BLaER1 (cell line): ENCODE measurements at regions not wholly inside any gene's neighbourhood (a gene's known extent, or its start where the extent isn't known, plus 50 kb on each side); places are given as distances from the start of the nearest gene placed in this dataset.
"Not testable (repeated sequence)": the region's sequence is repeated elsewhere in the genome, so short reads cannot be mapped to it uniquely, and the experiment has no call there.

Experiments
- H3K27ac ChIP-seq: shearing (Covaris generic); formaldehyde crosslinking; 2 replicates; pipeline ENCODE4 v1.8.1; 2022
- H3K27me3 ChIP-seq: shearing (Covaris generic); formaldehyde crosslinking; 2 replicates; pipeline ENCODE4 v1.8.1; 2022
- H3K36me3 ChIP-seq: shearing (Covaris generic); formaldehyde crosslinking; 2 replicates; pipeline ENCODE4 v1.8.1; 2022
- H3K4me1 ChIP-seq: shearing (Covaris generic); formaldehyde crosslinking; 2 replicates; pipeline ENCODE4 v1.8.1; 2022
- H3K4me2 ChIP-seq: shearing (Covaris generic); formaldehyde crosslinking; 2 replicates; pipeline ENCODE4 v1.8.1; 2022
- H3K4me3 ChIP-seq: shearing (Covaris generic); formaldehyde crosslinking; 2 replicates; pipeline ENCODE4 v1.8.1; 2022
- H3K9ac ChIP-seq: shearing (Covaris generic); formaldehyde crosslinking; 2 replicates; pipeline ENCODE4 v1.8.1; 2022
- H3K9me3 ChIP-seq: shearing (Covaris generic); formaldehyde crosslinking; 2 replicates; pipeline ENCODE4 v1.8.1; 2022
- H4K20me1 ChIP-seq: shearing (Covaris generic); formaldehyde crosslinking; 2 replicates; pipeline ENCODE4 v1.8.1; 2022
- Cebpa-rat ChIP-seq: shearing (Covaris generic); IDR thresholded peaks from 2 replicates; pipeline ENCODE4 v1.8.1; 2022

GRCh38 chr14:88104710-88105109, 99.8 kb downstream of the GPR65 start:
- no peak for TF ChIP-seq Cebpa-rat
- H4K20me1 ChIP-seq, result no peaks in the 10 kb centered on the region
- H3K36me3 ChIP-seq, result no peaks in the 10 kb centered on the region
- no peak overlapping the region for H3K4me3 ChIP-seq
- no peak overlapping the region for H3K27ac ChIP-seq
- no peaks in the 10 kb centered on the region for H3K27me3 ChIP-seq
- H3K4me1 ChIP-seq, result peaks cover 8% of the 10 kb centered on the region
- peaks cover 30% of the 10 kb centered on the region for H3K9me3 ChIP-seq
- no peak overlapping the region for H3K4me2 ChIP-seq
- no peak overlapping the region for H3K9ac ChIP-seq

- Histone ChIP-seq H3K4me3 (no peak overlapping the region), H3K27ac (no peak overlapping the region), H3K27me3 (no peaks in the 10 kb centered on the region), H4K20me1 (no peaks in the 10 kb centered on the region), H3K36me3 (no peaks in the 10 kb centered on the region), H3K9me3 (peaks cover 30% of the 10 kb centered on the region), H3K4me1 (peaks cover 9% of the 10 kb centered on the region), H3K4me2 (no peak overlapping the region), H3K9ac (no peak overlapping the region)
- TF ChIP-seq Cebpa-rat, result no peak
Measured at GRCh38 chr14:88106377-88106776, 101.4 kb downstream of the GPR65 start.

GRCh38 chr14:88127669-88128068, 122.7 kb downstream of the GPR65 start:
- not testable (repeated sequence) for H3K27me3 ChIP-seq, H3K4me2 ChIP-seq, H3K9ac ChIP-seq, H3K36me3 ChIP-seq, H3K9me3 ChIP-seq, H4K20me1 ChIP-seq, H3K27ac ChIP-seq, H3K4me3 ChIP-seq
- H3K4me1 ChIP-seq, result peaks cover 20% of the 10 kb centered on the region

GRCh38 chr14:88128816-88129215, 123.9 kb downstream of the GPR65 start:
- Histone ChIP-seq H3K4me2 (peak overlapping the region; percentile 63; the same call in 1 of the 2 replicates), H3K9ac (no peak overlapping the region)

GRCh38 chr14:88129306-88130056, 124.5 kb downstream of the GPR65 start:
- no peaks in the 10 kb centered on the region for H4K20me1 ChIP-seq
- H3K4me2 ChIP-seq, result peak overlapping the region; percentile 63
- H3K36me3 ChIP-seq, result no peaks in the 10 kb centered on the region
- H3K27me3 ChIP-seq, result no peaks in the 10 kb centered on the region
- peaks cover 20% of the 10 kb centered on the region for H3K4me1 ChIP-seq
- no peak overlapping the region; the same call in 1 of the 2 replicates for H3K9ac ChIP-seq
- TF ChIP-seq Cebpa-rat, result no peak
- H3K4me3 ChIP-seq, result 0 out of 2 replicates have a peak overlapping the region, but pooled peaks have one; percentile 9
- peaks cover 15% of the 10 kb centered on the region; the same call in 1 of the 2 replicates for H3K9me3 ChIP-seq
- peak overlapping the region; percentile 36 for H3K27ac ChIP-seq

More at GRCh38 chr14:88128816-88129215, 123.9 kb downstream of the GPR65 start:
- Histone ChIP-seq H3K4me3 (no peak overlapping the region), H3K9me3 (peaks cover 15% of the 10 kb centered on the region; the same call in 1 of the 2 replicates), H3K36me3 (no peaks in the 10 kb centered on the region), H3K27me3 (no peaks in the 10 kb centered on the region), H3K27ac (no peak overlapping the region), H3K4me1 (peaks cover 20% of the 10 kb centered on the region), H4K20me1 (no peaks in the 10 kb centered on the region)
- TF ChIP-seq Cebpa-rat, result no peak

- no peak for TF ChIP-seq Cebpa-rat
- Histone ChIP-seq H3K4me1 (peaks cover 20% of the 10 kb centered on the region), H3K36me3 (no peaks in the 10 kb centered on the region), H3K4me3 (0 out of 2 replicates have a peak overlapping the region, but pooled peaks have one; percentile 9), H3K9me3 (peaks cover 15% of the 10 kb centered on the region; the same call in 1 of the 2 replicates), H3K27me3 (no peaks in the 10 kb centered on the region), H3K27ac (peak overlapping the region; percentile 36), H3K9ac (no peak overlapping the region), H3K4me2 (peak overlapping the region; percentile 63), H4K20me1 (no peaks in the 10 kb centered on the region)
Measured at GRCh38 chr14:88130057-88130432, 125.1 kb downstream of the GPR65 start.
